Dedifferentiated amniotic fluid mesenchymal stem cell (primary cell): ENCODE measurements at regions not wholly inside any gene's neighbourhood (a gene's known extent, or its start where the extent isn't known, plus 50 kb on each side); places are given as distances from the start of the nearest gene placed in this dataset.
"Not testable (repeated sequence)": the region's sequence is repeated elsewhere in the genome, so short reads cannot be mapped to it uniquely, and the experiment has no call there.

ENCODE experiments used
- DNase-seq: peaks from one replicate; pipeline ENCODE4 v3.0.0-alpha.2; 2016; ENCODE audit errors: extremely low spot score

DNA sequence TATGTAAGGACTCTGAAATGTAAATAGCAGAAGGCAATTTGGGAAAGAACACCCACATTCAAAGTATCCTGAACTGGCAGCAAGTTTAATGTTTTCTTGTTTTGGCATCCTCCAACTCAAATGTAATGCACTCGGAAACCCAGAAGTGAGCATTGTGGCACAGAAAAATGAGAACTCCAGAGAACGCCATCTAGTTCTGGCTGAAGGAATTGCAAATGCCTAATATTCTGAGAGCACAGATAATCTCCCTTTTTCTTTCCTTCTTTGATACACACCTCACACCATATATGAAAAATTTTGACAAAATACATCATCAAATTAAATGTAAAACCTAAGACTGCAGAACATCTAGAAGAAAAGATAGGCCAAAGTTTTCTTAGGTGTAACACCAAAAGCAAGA, 52.1 kb downstream of the PWWP3B start:
- DNase-seq: no peak

GRCh38 chrX:106243376-106243775, 75.3 kb downstream of the PWWP3B start:
- no peak for DNase-seq

DNA sequence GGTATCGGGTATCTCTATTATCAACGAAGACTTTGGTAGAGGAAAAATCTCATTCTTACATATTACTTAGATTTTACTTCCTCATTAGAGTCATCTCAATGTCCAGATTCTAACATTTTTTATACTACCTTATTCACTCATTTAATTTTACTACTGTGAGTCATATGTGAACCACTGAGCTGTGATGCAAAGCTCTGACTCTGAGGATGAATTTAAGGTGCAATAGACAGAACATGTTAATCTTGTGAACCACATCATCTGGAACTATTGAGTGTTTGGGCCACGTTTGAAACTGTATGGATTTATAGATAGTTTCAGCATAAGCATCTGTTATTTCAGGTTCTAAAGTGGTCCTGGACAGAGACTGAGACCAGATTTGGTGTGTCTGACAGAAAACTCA, 78.4 kb downstream of the PWWP3B start:
- DNase-seq: no peak

DNA sequence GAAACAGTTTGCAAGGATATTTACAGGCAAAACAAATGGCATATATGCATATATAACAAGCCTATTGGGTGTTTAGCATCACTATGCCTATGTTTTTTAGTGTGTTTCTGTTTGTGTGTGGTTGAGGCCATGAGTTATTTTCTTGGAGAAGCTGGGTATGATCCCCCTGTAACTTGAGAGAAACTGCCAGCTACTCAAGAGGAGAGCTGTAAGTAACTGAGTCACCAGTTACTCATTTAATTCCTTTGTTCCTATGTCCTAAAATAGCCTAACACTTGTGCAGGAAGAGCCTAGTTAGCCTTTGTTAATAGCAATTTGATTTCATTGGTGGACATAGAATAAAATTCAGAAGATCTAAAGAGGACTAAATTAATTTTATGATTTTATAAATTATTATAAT, 79.1 kb downstream of the PWWP3B start:
- no peak for DNase-seq

DNA sequence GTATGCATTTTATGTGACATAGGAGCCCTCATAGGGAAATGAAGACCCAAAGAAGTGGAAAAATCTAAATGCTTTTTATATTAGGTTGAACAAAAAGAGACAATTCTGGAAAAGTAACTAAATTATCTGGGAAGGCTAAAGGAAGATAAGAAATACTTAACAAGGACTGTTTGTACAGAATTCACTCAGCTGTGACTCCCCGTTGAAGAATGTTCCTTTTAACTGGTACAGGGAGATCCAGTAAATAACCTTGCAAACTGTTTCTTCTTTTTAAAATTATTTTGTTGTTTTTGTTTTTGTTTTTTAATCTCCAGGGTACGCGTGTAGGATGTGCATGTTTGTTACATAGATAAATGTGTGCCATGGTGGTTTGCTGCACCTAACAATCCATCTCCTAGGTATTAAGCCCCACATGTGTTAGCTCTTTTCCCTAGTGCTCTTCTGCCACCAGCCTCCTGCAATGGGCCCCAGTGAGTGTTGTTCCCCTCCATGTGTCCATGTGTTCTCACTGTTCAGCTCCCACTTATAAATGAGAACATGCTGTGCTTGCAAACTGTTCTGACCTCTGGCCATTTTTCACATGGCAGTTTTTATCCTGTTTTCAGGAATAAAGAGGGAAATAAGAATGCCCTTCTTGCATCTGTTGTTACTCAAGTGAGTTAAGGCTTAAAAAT, 81.7 kb downstream of the PWWP3B start:
- DNase-seq: no peak

DNA sequence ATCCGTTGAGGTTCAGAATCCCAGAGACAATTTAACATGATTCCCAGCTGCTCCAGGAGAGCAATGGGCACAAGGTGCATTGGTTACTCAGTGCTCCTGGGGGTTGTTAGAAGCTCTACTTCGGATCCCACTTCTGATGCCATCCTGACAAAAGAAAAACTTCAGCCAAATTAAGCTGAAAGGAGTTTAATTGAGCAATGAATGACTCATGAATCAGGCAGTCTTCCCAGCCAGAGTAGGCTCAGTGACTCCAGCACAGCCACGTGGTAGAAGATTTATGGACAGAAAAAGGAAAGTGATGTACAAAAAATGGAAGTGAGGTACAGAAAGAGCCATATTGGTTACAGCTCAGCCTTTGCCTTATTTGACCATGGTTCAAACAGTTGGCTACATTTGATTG, 95.7 kb downstream of the PWWP3B start:
- DNase-seq: no peak

- not testable (repeated sequence) for DNase-seq
Observed at GRCh38 chrX:106273947-106274587, 106.0 kb downstream of the PWWP3B start.

DNA sequence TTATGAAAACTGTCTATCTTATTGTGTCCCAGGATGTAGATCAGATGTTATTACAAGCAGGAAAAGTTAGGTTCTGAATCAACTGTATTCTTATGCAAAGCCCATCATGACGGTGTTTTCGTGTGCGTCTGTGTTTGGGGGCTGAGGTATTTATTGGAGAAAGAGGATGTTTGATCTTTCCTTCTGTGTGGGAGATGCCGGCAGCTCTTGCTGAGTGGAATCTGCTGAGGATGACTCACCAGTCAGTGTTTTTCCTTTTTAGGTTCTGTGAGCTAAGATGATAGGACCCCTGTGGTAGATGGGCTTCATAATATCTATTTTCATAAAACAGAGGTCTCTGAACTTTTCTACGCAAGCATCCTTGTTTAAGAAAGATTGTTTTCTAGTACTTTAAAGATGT, 107.1 kb downstream of the PWWP3B start:
- not testable (repeated sequence) for DNase-seq

GRCh38 chrX:106278951-106279350, 110.8 kb downstream of the PWWP3B start:
- no peak for DNase-seq

DNA sequence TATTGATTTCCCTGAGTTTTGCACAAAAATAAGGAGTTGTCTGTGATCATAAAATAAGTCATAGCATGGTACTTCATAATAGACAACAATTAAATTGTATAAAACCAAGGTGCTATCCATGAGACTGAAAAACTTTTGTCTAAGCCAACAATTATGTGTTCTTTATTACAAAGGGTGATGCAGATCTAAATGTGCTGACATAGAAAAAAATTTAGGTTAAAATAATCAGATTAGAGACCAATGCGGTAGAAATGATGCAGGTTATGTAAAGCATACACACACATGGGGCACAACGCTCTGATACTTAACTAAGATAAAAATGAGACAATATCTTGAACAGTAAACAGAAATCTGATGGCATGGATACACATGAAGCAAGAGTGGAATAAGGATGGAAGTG, 113.3 kb downstream of the PWWP3B start:
- DNase-seq: no peak

DNA sequence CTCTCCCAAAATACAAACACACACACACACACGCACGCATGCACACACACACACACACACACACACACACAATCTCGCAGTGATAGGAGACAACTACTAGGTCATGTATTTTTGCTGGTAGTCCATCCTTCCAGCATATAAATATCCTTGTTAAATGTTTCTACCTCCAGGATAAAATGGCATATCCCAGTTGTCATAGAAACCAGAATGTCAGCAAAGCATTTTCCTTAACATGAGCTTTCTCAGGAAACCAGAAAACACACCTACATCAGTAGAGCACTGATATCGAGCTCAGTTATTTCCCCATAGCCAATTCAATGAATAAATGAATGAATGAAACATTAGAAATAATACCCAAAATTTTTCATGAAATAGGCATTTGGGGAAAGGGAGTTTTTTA, 115.7 kb downstream of the PWWP3B start:
- no peak for DNase-seq

GRCh38 chrX:106284431-106285025, 116.4 kb downstream of the PWWP3B start:
- DNase-seq: no peak

DNA sequence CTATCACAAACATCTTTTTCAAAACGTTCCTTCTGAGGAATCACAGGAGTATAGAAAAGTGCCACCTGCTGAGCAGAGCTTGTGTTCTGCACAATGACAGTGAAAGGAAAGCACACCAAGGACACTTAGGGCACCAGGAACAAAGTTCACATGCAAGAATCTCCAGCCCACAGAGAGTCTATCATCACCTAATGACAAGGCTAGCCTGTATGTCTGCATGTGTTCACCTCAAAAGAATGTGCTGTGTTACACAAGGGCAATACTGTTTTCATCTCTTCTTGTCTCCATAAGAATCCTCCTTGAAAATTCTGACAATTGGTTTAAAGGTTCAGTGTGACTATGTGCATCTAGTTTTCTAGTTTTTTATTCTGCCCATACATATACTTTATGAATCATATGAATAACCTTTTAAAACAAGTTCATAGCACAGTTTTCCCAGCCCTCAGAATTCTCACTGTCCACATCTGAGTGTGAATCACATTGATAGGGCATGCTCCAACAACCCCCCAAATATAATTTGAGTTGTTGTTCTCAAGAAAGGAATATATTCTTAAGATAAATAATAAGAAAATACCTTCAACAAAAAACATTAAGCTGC, 118.0 kb downstream of the PWWP3B start:
- DNase-seq: no peak

- not testable (repeated sequence) for DNase-seq
Observed at GRCh38 chrX:106290778-106291177, 122.7 kb downstream of the PWWP3B start.

- not testable (repeated sequence) for DNase-seq
Observed at GRCh38 chrX:106291779-106292390, 123.8 kb downstream of the PWWP3B start.

DNA sequence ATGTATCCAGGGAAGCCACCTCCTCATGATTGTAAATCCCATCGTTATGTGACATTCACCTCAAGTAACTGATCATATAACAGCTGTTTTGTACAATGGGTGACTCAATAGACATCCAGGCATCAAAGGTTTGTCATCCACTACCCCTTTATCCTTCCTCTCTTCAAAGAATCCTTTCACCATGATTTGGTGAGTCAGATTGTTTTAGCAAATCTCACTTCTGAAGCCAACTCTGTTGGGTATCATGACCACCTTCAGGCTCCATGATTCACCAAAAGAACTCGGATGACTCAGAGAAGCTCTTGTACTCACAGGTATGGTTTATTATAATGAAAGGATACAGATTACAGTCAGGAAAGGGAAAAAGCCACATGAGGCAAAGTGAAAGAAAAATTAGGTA, 132.1 kb downstream of the PWWP3B start:
- no peak for DNase-seq

GRCh38 chrX:106300656-106301055, 132.6 kb downstream of the PWWP3B start:
- no peak for DNase-seq

GRCh38 chrX:106302304-106302703, 134.2 kb downstream of the PWWP3B start:
- no peak for DNase-seq

DNA sequence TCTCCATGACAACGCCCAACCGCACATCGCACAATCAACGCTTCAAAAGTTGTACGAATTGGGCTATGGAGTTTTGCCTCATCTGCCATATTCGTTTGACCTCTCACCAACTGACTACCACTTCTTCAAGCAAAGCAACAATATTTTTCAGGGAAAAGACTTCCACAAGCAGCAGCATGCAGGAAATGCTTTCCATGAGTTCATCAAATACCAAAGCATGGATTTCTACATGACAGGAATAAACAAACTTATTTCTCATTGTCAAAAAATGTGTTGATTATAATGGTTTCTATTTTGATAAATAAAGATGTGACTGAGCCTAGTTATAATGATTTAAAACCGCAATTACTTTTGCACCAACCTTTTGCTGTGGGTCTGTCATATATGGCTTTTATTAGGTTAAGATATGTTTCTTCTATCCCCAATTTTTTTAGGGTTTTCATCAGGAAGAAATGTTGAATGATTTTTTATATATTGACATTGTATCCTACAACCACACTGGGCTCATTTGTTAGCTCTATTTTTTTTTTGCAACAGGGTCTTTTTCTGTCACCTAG, 138.4 kb downstream of the PWWP3B start:
- no peak for DNase-seq

DNA sequence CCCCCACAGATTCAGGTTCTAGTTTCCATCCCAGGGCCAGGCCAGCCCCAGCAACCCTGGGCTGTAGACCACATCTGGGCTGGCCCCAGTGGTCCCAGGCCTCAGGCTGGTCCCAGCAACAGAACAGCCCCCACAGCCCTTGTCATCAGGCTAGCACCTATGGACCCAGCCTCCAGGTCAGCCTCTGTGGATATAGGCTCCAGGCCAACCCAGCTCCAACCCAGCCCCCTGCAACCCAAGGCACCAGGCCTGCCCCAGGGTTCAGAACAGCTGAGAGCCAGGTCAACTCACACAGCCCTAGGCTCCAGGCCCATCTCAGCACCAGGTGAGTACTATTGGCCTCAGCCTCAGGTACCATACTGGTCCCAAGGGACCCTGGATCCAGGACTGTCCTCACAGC, 155.3 kb downstream of the PWWP3B start:
- DNase-seq: no peak

DNA sequence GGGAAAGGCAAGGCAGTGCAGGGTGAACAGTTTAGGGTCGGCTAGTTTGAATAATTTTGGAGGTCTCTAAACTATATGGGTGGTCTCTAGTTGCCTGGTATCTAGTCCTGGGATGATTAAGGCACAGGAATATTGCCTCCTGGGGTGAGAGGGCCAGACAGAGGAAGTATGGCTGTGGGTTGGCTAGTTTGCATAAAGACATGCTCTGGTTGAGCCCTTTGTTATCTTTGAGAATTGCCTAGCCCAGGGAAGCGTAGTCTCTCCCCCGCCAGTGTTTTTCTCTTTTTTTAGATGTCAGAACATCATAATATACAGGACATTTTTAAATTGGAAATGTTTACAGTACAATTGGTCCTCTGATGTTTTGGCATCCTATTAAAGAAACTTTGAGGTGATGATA, 163.5 kb downstream of the PWWP3B start:
- DNase-seq: no peak

- no peak for DNase-seq
Observed at GRCh38 chrX:106341823-106342222, 173.7 kb downstream of the PWWP3B start.
